ENCODE measurements at regions not wholly inside any gene's neighbourhood (a gene's known extent, or its start where the extent isn't known, plus 50 kb on each side); places are given as distances from the start of the nearest gene placed in this dataset.

- no peaks in the 10 kb centered on the region for H3K9me2 ChIP-seq (replicated peaks; ENCODE audit: insufficient read depth, low read length)
- H2AFZ ChIP-seq (ENCODE audit: low read depth, low read length, severe bottlenecking) = no peak overlapping the region
- H3K27ac ChIP-seq (ENCODE audit: low read depth, low read length) = no peak overlapping the region
Observed at GRCh38 chr4:148790691-148791090, 348.5 kb upstream of the NR3C2 start.

DNA sequence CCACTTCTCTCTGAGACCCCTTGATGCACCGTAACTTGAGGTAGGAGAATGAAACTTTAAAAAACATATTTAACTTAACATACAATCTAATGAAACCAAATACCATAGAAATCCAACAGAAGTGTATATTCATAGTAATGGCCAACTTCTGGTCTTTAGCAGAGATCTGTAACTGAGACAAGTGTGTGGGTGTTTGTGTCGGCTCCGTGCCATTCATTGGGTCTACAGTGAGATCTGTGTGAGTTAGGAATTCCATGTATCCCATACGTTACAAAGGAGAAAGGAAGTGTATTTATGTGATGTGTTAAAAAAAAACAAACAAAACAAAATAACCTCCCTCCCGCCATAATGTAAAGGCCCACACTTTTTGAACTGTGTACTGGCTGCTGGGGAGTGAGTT is 348.0 kb upstream of the NR3C2 start:
- no peak overlapping the region for H2AFZ ChIP-seq (ENCODE audit: low read depth, low read length, severe bottlenecking)
- TF ChIP-seq, protein P1, sequence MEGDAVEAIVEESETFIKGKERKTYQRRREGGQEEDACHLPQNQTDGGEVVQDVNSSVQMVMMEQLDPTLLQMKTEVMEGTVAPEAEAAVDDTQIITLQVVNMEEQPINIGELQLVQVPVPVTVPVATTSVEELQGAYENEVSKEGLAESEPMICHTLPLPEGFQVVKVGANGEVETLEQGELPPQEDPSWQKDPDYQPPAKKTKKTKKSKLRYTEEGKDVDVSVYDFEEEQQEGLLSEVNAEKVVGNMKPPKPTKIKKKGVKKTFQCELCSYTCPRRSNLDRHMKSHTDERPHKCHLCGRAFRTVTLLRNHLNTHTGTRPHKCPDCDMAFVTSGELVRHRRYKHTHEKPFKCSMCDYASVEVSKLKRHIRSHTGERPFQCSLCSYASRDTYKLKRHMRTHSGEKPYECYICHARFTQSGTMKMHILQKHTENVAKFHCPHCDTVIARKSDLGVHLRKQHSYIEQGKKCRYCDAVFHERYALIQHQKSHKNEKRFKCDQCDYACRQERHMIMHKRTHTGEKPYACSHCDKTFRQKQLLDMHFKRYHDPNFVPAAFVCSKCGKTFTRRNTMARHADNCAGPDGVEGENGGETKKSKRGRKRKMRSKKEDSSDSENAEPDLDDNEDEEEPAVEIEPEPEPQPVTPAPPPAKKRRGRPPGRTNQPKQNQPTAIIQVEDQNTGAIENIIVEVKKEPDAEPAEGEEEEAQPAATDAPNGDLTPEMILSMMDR (IDR thresholded peaks at IDR 0.05; ENCODE audit: insufficient read depth, low read length, poor library complexity, severe bottlenecking) = no peak
- H3K36me3 ChIP-seq (ENCODE audit: low read length) = no peaks in the 10 kb centered on the region
- H3K27ac ChIP-seq (ENCODE audit: low read depth, low read length) = no peak overlapping the region
- H3K9ac ChIP-seq (ENCODE audit: low read length) = no peak overlapping the region
- H3K4me2 ChIP-seq (ENCODE audit: low read depth, low read length, poor library complexity, severe bottlenecking) = no peak overlapping the region
- H3K4me3 ChIP-seq (ENCODE audit: insufficient read depth, low read length, poor library complexity, severe bottlenecking) = no peak overlapping the region
- no peaks in the 10 kb centered on the region for H4K20me1 ChIP-seq (ENCODE audit: low read depth, low read length)
- no peaks in the 10 kb centered on the region for H3K79me2 ChIP-seq (ENCODE audit: insufficient read depth, low read length)
- no peaks in the 10 kb centered on the region for H3K27me3 ChIP-seq (ENCODE audit: low read length)
- H3K9me2 ChIP-seq (replicated peaks; ENCODE audit: insufficient read depth, low read length) = no peaks in the 10 kb centered on the region
- H3F3A ChIP-seq (ENCODE audit: insufficient read depth) = no peaks in the 10 kb centered on the region
- no peaks in the 10 kb centered on the region for H3K9me3 ChIP-seq (ENCODE audit: insufficient read depth, low read length)

More at GRCh38 chr4:148790691-148791090, 348.5 kb upstream of the NR3C2 start:
- H3K36me3 ChIP-seq (ENCODE audit: low read length) = no peaks in the 10 kb centered on the region
- H4K20me1 ChIP-seq (ENCODE audit: low read depth, low read length) = no peaks in the 10 kb centered on the region
- H3K79me2 ChIP-seq (ENCODE audit: insufficient read depth, low read length) = no peaks in the 10 kb centered on the region
- TF ChIP-seq, protein P1 (IDR thresholded peaks at IDR 0.05; ENCODE audit: insufficient read depth, low read length, poor library complexity, severe bottlenecking) = no peak
- TF ChIP-seq EZH2phosphoT487 (conservative IDR thresholded peaks at IDR 0.05; ENCODE audit: low read length) = no peak
- no peak overlapping the region for H3K4me3 ChIP-seq (ENCODE audit: insufficient read depth, low read length, poor library complexity, severe bottlenecking)
- no peaks in the 10 kb centered on the region for H3K27me3 ChIP-seq (ENCODE audit: low read length)
- no peaks in the 10 kb centered on the region for H3K9me3 ChIP-seq (ENCODE audit: insufficient read depth, low read length)
- H3F3A ChIP-seq (ENCODE audit: insufficient read depth) = no peaks in the 10 kb centered on the region
- H3K4me2 ChIP-seq (ENCODE audit: low read depth, low read length, poor library complexity, severe bottlenecking) = no peak overlapping the region
- no peak overlapping the region for H3K9ac ChIP-seq (ENCODE audit: low read length)

GRCh38 chr4:148787831-148788477 is 345.7 kb upstream of the NR3C2 start:
- no peaks in the 10 kb centered on the region for H3K9me2 ChIP-seq (replicated peaks; ENCODE audit: insufficient read depth, low read length)
- no peak overlapping the region for H3K4me2 ChIP-seq (ENCODE audit: low read depth, low read length, poor library complexity, severe bottlenecking)
- H2AFZ ChIP-seq (ENCODE audit: low read depth, low read length, severe bottlenecking) = no peak overlapping the region
- TF ChIP-seq EZH2phosphoT487 (conservative IDR thresholded peaks at IDR 0.05; ENCODE audit: low read length) = no peak
- TF ChIP-seq, protein P1 (IDR thresholded peaks at IDR 0.05; ENCODE audit: insufficient read depth, low read length, poor library complexity, severe bottlenecking) = no peak
- no peak overlapping the region for H3K27ac ChIP-seq (ENCODE audit: low read depth, low read length)
- no peaks in the 10 kb centered on the region for H3K27me3 ChIP-seq (ENCODE audit: low read length)
- no peaks in the 10 kb centered on the region for H3K79me2 ChIP-seq (ENCODE audit: insufficient read depth, low read length)
- H4K20me1 ChIP-seq (ENCODE audit: low read depth, low read length) = no peaks in the 10 kb centered on the region
- H3K9ac ChIP-seq (ENCODE audit: low read length) = no peak overlapping the region
- no peaks in the 10 kb centered on the region for H3K9me3 ChIP-seq (ENCODE audit: insufficient read depth, low read length)
- no peaks in the 10 kb centered on the region for H3F3A ChIP-seq (ENCODE audit: insufficient read depth)
- H3K36me3 ChIP-seq (ENCODE audit: low read length) = no peaks in the 10 kb centered on the region
- no peak overlapping the region for H3K4me3 ChIP-seq (ENCODE audit: insufficient read depth, low read length, poor library complexity, severe bottlenecking)
